NCI-H748 treated with DMSO at 0.1 percent for 48 hours (cell line): ENCODE measurements at regions not wholly inside any gene's neighbourhood (a gene's known extent, or its start where the extent isn't known, plus 50 kb on each side); places are given as distances from the start of the nearest gene placed in this dataset.

Experiments
- DNase-seq: peaks from one replicate; lab custom pipeline; 2025; lab: John Stamatoyannopoulos, UW

DNA sequence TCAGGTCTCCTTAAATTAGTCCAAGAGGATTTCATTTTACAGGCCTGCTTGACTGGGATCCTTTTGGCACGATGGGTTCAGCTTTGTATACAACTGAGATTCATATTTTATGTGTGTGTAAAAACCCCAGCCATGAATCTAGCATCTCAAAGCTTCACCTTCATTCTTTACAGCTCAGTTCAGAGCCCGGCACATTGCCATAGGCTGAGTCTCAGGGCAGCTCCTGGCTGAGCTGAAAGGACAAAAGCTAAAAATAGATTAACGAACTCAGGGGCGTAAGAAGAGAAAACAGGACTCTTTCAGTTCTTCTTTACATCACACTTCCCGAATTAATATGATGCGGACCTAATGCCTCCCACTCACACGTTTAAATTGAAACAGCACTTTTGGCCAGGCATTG, 262.8 kb upstream of the PBX1 start:
- no peak for DNase-seq

DNA sequence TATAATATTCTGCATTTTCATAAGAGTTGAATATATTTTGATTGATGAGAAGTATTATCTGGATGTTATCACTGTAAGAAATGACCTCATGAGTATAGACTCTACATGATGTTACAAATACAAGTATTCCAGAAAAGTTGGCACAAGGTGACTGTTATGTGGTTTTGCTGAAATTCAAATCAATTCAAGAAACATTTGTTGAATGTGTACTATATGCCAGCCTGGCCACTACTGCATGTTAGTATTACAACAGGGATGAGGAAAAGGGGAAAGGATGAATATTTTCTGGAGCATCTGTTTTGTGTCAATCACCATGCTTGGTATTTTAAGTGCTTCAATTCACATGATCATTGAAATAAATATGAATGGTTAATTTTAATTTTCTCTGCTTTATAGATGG, 250.9 kb upstream of the PBX1 start:
- DNase-seq = no peak

DNA sequence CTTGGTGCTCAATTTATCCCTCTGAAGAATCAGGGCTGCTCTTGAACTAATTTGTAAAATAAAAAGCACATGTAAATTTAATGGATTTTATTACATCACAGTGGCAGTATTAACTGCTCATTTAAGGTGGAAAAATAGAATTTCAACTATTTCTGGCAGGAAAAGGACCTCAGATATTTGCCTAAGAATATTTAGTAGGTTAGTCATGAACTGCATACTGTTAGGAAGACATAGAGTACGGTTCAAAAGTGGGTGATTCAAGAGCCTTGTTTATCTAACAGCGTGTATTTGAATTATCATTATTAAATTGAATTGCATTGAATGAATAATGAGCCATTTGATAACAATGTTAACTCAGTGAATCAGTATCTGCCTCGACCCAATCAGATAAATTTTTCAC, 248.8 kb upstream of the PBX1 start:
- DNase-seq = no peak

DNA sequence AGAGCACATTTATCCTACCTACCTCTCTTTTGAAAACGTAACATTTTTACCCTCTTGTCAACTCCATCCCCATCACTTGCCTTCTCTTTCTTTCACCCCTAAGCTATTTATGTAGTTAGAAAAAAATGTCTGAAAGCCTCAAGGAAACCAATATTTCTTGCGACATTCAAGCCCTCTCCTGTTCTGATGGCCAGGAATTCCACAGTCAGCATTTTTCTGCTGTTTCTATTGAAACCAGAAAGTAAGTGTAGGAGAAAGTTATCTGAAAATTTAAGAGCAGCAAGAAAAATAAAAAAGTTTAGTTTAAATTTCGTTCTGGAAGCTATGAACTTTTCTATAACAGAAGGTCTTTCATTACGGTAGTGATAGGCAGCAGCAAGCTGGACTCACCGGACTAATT, 247.6 kb upstream of the PBX1 start:
- DNase-seq = no peak

DNA sequence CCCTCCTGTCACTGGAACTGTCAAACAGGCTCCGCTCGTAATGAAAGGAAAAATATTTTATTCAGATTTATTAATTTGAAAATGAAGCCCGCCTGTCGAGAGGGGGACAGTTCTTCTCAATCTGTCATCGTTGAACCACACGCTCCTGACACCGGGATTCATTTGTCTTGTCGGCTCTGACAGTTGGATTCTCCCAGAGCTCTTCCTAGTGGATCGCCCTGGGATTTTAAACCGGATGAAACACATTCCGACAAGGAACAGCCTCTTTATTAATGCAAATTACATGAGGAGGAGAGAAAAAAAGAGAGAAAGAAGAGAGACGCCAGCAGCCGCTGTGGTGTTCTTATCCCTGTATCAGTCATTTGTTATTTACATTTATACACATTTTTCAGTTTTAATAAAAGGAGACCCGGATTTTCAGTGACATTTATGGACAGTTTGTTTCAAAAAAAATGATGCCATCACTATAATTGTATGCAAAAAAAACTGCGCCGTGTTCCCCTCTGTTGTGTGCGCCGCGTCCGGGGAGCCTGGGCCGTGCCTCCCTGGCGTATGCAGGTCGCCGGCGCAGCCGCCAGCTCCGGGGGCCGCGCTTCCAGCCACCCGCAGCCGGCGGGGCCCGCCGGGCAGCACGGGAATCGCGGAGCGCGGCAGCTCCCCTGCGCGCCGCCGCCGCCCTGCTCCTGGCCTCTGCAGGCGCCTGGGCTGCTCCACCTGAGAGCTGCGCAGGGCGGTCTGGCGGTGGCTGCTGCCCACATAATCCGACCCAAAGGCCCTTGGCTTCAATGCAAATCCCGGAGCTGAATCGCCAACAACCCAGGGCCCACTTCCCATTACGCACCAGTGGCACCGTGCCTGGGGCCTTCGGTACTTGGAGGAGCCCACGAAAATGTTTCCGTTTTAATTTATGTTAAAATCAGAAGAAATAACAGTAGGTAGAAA, 237.9 kb upstream of the PBX1 start:
- peak; percentile 33 for DNase-seq

DNA sequence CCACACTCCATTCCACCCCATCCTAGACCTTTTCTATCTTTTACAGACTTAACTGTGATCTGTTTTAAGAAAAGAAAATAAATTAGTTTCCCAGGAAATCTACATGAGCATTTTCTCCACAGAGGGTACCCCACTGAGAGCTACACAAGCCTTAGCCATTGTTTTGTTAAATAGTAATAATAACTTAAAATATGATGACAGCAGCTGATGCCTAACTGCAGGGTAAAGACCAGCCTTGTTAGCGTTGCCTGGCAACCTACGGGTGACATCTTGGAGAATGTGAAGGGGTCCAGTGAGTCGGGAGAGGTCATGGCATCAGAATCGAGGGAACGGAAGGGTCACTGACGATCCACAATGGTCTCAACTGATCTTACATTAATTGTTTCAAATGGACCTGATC, 233.2 kb upstream of the PBX1 start:
- no peak for DNase-seq

DNA sequence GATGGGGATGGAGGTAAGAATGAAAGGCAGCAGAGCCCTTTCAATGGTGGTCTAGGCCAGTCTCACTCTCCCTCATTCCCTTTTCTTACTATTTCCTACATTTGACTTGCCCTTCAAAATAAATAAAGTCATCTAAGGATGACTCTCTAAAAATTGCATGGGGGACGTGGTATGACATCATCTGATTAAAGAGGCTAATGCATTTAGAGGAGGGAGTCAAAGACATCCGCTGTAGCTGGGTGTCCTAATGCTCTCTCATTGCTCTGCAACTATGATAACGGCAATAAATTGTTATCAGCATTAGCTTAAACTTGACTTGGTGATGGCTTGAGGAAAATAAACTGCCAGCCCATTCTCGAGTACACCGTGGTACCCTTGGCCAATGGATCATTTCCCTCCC, 225.6 kb upstream of the PBX1 start:
- DNase-seq = no peak

DNA sequence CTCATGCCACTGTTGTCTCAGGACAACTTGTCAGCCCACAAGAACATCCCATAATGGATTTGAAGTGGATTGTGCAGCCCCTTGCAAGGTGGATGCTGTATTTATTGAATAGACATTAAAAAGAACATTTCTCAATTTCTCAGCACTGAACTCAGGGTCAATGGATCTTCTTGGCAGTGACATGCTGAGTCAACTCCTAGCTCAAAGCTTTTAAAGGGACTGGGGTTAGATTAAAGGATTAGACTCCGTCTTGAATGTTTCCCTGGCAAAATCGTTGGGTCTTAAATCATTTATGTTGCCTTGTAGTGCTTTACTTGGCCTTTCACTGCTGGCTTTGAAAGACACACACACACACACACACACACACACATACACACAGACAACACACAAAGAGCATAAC, 221.6 kb upstream of the PBX1 start:
- no peak for DNase-seq

DNA sequence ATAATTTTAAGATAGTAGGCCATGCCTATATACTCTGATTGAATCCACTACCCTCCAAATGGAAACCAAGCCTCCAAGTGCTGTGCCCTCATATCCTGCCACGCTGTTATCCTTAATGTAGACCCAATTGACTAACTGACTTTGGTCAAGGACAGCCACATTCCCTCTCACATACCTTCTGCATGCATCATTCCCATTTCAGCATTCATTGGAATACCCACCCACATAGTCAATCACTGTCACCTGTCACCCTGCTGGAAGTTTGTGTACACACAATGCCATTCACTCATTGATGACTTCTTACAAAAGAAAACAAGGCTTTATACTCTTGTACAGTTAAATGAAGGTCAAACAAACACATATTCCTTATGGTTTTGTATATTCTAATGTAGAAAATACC, 221.1 kb upstream of the PBX1 start:
- no peak for DNase-seq

DNA sequence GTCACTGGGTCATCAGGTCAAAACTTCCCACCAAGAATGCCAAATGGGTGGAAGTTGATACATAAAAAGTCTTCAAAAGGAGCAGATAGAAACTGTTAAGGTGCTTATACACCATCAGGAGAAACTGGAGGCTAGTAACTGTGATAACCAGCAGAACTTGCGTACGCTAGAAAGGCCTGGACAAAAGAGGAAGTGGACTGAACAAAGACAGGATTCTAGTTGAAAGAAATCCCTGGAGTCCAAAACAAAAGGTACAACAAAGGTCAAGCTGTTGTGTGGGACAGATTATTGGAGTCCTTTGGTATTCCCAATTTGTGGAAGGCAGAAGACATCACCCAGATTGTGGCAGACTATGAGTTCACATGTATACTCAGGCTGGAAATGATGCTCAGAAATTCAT, 215.8 kb upstream of the PBX1 start:
- DNase-seq = no peak

DNA sequence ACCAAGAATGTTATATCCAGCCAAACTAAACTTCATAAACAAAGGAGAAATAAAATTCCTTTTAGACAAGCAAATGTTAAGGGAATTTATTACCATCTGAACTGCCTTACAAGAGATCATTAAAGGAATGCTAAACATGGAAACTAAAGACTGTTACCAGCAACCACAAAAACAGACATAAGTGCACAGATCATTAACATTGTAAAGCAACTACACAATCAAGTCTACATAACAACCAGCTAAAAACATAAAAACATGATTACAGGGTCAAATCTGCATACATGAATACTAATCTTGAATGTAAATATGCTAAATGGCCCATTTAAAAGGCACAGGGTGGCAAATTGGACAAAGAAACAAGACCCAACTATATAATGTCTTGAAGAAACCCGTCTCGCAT, 211.0 kb upstream of the PBX1 start:
- no peak for DNase-seq

DNA sequence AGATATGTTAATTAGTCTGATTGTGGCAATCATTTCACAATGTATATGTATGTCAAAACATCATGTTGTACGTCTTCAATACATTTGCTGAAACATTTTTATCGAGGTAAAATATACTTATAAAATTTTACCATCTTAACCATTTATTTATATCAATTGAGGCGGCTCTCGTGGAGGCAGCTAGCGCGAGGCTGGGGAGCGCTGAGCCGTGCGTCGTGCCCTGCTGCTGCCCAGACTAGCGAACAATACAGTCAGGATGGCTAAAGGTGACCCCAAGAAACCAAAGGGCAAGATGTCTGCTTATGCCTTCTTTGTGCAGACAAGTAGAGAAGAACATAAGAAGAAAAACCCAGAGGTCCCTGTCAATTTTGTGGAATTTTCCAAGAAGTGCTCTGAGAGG, 202.5 kb upstream of the PBX1 start:
- no peak for DNase-seq

DNA sequence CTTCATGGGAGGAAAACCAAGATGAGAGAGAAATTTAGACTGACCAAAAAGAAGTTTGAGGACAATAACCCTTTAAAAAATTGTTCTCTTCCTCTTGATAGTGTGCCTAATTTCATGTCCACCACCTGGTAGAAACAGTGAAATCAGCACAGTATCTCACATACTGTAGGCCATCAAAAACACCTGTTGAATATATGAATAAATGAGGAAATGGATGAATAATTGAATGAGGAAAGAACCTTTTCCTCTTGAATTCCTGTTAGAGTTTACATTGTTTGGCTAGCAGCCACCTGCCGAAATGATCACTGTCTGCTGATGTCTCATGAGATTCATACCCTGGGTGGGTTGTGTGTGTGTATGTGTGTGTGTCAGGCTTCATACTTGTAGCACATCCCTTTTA, 198.7 kb upstream of the PBX1 start:
- no peak for DNase-seq

DNA sequence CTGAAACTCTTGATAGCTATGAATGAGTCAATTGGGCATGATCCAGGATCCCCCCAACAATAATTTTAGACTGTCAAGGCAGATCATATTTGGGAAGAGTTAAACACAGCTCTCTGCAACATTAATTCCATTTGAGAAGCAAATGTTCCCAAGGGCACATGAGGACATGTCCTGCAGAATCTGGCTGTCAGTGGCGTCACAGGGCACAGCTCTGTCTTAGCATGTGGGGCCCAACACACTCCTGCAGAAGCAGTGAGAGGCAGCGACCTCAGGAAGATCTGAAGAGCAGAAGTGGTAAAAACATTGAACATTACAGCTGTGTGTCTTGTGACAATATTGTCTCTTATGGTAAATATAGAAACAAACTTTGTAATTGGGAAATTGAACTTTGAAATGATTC, 197.1 kb upstream of the PBX1 start:
- DNase-seq = no peak

DNA sequence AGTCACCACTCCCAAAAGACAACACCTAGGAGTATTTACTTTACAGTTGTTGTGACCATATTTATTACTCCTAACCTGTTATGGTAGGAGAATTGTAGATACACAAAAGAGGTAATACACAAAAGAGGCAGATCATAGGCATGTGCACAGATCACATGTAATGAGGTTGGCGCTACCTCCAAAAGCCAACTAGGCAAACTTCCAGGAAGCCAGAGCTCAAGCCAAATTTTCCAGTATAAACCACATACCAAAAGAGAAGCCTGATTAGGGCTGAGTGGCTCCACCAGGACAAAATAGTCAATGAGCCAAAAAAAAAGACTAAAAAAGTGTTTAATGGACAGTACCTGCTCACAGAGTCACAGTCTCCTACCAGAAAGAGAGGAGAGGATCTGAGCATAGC, 195.0 kb upstream of the PBX1 start:
- DNase-seq = no peak

DNA sequence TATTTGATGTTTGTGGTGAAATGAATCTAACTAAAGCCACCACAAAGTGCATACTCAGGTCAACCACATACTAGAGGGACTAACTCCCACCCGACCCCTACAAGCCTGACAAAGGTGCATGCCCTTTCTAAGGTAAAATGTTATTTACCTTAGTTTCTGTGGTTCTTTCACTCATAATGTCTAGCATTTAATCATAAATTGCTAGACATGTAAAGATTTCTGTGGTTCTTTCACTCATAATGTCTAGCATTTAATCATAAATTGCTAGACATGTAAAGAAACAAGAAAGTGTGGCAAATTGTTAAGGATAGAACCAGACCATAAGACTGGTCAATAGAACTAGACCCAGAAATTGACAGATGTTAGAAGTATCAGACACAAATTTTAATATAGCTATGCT, 193.0 kb upstream of the PBX1 start:
- no peak for DNase-seq

DNA sequence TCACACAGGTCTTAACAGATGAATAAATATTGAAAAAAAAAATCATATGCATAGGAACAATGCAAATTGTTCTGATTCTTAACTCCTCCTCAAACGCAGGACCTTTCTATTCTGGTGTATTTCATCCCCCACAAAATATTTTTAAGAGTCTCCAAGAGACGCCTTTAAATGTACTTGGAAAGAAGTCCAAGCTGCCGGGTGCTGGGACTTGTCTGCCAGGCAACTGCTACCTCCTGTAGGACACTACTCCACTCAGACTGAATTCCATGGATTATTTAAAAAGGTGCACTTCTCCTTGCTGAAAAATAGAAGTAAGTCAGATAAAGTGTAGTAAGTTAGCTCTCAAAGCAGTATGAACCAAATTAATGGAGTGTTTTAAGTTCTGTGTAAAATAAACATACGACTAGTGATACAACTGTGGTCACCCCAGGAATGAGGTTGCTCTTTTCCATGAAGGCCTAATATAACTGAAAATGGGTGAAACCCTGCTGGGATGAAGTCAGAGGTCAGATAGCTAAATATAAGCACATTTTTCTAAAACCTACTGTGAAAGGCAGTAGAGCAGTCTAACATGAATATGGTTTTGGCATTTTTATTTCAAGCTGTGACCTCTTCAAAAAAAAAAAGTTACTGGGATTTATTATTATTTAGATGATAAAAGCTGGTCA, 189.2 kb upstream of the PBX1 start:
- DNase-seq = no peak

DNA sequence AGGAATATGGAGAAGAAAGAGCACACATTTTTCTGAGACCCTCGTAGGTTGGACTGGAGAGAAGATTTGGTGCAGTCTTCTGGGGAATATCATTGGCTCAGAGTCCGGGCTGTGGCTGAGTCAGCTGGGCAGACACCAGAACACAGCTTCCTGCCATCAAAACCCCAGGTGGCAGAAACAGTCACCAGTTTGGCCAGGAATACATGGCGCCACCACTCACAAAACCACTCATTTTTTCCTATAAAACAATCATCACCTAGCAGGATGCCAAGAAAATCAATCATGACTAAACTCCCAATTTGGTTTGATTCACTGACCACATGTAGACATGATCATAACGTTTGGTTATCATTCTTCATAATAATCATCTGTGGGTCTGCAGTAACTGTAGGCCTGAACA, 178.1 kb upstream of the PBX1 start:
- no peak for DNase-seq

DNA sequence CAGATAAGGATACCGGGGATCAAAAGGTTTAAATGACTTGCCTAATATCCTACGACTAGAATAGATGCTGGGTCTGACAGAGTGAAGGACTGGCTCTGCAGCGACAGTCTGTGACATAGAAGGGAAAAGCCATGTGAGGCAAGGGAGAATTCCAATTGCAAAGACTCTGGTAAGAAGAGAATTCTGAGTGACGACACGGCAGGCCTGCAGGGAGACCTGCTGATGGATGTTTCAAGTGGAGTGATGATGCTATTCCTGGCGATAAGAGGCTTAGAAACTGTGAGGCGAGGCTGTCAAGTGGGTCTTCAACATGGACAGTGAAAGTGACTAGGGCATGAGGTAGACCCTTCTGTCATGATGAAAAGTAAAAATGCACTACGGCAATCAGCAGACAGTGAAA, 176.6 kb upstream of the PBX1 start:
- DNase-seq = no peak

DNA sequence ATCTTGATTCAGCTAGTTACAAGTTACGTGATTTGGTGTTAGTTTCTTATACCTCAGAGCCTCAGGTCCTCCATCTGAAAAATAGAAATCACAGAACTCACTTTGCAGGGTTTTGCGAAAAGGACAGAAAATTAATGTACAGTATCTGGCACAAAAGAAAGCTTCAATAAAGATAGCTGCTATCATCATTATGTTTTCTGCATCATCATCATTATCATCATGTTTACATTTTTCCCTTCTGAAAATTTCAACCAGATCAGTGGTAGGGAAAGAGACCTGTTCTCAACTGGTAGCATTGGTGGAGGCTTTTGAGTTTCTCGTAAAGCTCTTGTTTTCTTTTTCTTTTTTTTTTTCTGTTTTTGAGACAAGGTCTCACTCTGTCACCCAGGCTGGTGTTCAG, 174.7 kb upstream of the PBX1 start:
- DNase-seq = no peak

DNA sequence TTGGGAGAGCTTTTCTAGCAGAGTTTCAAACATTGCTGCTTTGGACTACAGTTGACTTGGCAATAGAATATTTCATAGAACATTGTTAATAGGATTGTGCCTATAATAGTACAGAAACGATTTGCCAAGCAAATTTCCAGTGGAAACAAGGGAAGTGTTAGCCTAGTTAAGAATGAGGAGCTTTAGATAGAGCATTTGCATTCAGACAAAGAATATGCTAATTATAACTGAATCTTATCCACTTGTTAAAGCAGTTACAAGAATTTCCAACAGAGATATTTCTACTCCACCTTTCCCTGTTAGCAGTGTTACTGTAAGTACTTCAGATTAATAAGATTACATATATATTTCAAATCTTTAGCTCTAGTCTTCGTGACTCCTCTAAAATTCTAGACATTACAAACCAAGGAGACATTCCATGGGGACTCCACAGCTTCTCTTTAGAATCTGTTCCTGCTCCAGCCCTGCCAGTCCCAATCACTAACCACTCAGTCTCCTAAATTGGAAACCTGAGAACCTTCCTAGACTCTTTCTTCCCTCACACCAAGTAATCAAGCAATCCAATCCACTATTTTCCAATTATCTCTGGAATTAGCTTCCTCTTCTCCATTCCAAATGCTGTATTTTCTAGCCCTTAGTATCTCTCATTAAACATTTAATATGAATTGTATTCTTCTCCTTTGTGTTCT, 141.8 kb upstream of the PBX1 start:
- DNase-seq = no peak

DNA sequence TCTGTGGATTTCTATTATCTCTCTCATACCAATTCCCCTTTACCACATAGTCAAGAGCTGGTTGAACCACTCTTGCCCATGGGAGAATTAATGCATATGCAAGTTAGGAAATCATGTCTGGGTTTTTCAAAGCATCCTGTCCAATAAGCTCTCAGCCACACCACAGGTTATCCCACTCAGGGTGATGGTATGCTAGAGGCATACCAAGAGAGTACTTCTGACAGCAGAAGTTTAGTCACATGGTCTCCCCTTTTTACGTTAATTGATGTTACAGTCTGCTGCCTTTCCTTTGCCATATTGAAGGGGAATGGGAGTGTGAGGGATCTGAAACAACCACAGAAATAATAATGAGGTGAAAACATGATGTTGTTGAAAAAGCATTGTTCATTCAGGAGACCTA, 135.8 kb upstream of the PBX1 start:
- DNase-seq = no peak

DNA sequence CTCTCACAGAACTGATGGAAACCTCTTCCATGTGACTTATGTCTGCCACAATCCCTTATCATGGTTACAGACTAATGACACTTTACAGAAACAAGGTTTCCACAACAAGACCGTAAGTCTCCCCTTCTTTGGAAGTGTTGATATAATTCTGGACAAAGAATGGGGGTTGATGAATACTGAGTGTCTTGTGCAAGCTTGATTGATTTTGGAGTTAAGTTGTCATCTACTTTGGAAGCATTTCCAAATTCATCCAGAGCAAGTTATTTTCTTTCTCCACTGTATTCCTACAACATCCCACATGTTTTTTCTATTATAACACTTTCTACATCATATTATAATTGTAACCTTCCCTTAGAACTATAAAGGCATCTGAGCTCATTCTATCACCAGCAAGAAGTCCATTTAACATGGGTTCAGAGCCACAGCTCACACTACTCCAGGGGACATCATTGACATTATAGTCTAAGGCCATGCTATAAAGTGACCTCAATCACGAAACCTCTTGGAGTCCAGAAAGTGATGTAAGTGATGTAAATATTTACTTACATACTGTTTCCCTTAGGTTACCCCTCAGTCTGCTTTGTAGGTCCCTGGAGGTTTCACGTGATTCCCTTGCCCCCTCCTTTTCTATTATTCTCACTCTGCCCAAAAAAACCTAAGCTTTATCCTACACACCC, 125.7 kb upstream of the PBX1 start:
- peak; percentile 26 for DNase-seq
